HEK293 (cell line): ENCODE measurements at regions not wholly inside any gene's neighbourhood (a gene's known extent, or its start where the extent isn't known, plus 50 kb on each side); places are given as distances from the start of the nearest gene placed in this dataset.

Source experiments
- CTCF ChIA-PET: fragments of 350-600 bp; formaldehyde crosslinking; extraction: SDS; loops from one replicate; lab custom pipeline; 2021; ENCODE audit warnings: antibody characterized with exemption; lab: Yijun Ruan, JAX
- POLR2A ChIA-PET: fragments of 300-600 bp; formaldehyde crosslinking; extraction: SDS; loops from one replicate; lab custom pipeline; 2020; ENCODE audit warnings: antibody characterized with exemption, inconsistent platforms; lab: Yijun Ruan, JAX
- H3K27ac ChIP-seq: fragments of 200-500 bp; sonication (Bioruptor generic); 2 replicates; pipeline ENCODE4 v1.5.1; 2014; ENCODE audit warnings: low read depth, low read length, control low read depth, inconsistent platforms; ENCODE audit errors: extremely low read depth
- H3K36me3 ChIP-seq, 2 experiments: fragments of 200-500 bp in 1 of 2; sonication (Bioruptor generic) in 1 of 2; 1 replicate in 1 of 2; 2 replicates in 1 of 2; pipeline ENCODE4 v1.5.1; 2014 to 2017; ENCODE audit warnings: inconsistent platforms in 2 of 2, low read length in 2 of 2; ENCODE audit not compliant: control insufficient read depth in 2 of 2, insufficient read depth in 1 of 2
- H3K4me1 ChIP-seq: fragments of 200-500 bp; sonication (Bioruptor generic); 2 replicates; pipeline ENCODE4 v1.5.1; 2014; ENCODE audit warnings: mild to moderate bottlenecking, low read length, inconsistent platforms; ENCODE audit not compliant: control insufficient read depth, insufficient read depth
- H3K4me3 ChIP-seq: 2 replicates; pipeline ENCODE4 v1.5.1; 2011; ENCODE audit warnings: low read depth, mild to moderate bottlenecking, control low read depth, low read length, moderate library complexity
- H3K9me3 ChIP-seq: fragments of 200-500 bp; sonication (Bioruptor generic); 2 replicates; pipeline ENCODE4 v1.5.1; 2014; ENCODE audit warnings: low read depth, low read length, inconsistent platforms; ENCODE audit not compliant: control insufficient read depth, insufficient read depth
- GLI4 ChIP-seq: fragments of 450-650 bp; formaldehyde crosslinking; IDR thresholded peaks from 2 replicates; pipeline ENCODE4 v1.5.1; 2016; ENCODE audit warnings: missing biosample characterization, missing genetic modification characterization
- HOXC10 ChIP-seq: sonication (generic); formaldehyde crosslinking; IDR thresholded peaks from 2 replicates; pipeline ENCODE4 v1.8.1; 2023; ENCODE audit warnings: mild to moderate bottlenecking, missing genetic modification reagents
- KLF9 ChIP-seq: fragments of 450-650 bp; formaldehyde crosslinking; IDR thresholded peaks from 2 replicates; pipeline ENCODE4 v1.5.1; 2016; ENCODE audit warnings: missing biosample characterization, missing genetic modification characterization, low read depth
- MEIS1 ChIP-seq: sonication (generic); formaldehyde crosslinking; IDR thresholded peaks from 2 replicates; pipeline ENCODE4 v1.8.1; 2022; ENCODE audit warnings: missing genetic modification reagents, mild to moderate bottlenecking, borderline replicate concordance
- OSR2 ChIP-seq: fragments of 450-650 bp; formaldehyde crosslinking; IDR thresholded peaks from 2 replicates; pipeline ENCODE4 v1.5.1; 2016; ENCODE audit warnings: missing biosample characterization, missing genetic modification characterization
- SCRT2 ChIP-seq: fragments of 450-650 bp; formaldehyde crosslinking; IDR thresholded peaks from 2 replicates; pipeline ENCODE4 v1.5.1; 2016; ENCODE audit warnings: missing biosample characterization, missing genetic modification characterization
- ZBTB11 ChIP-seq: fragments of 450-650 bp; formaldehyde crosslinking; conservative IDR thresholded peaks from 2 replicates; pipeline ENCODE4 v1.5.1; 2016; ENCODE audit warnings: low read depth, missing biosample characterization, missing genetic modification characterization
- ZBTB44 ChIP-seq: fragments of 450-650 bp; IDR thresholded peaks from 2 replicates; pipeline ENCODE4 v1.5.1; 2018; ENCODE audit warnings: missing biosample characterization, mild to moderate bottlenecking, missing genetic modification characterization
- ZNF138 ChIP-seq: fragments of 450-650 bp; formaldehyde crosslinking; IDR thresholded peaks from 2 replicates; pipeline ENCODE4 v1.5.1; 2016; ENCODE audit warnings: missing biosample characterization, missing genetic modification characterization, borderline replicate concordance
- ZNF148 ChIP-seq: fragments of 450-650 bp; formaldehyde crosslinking; IDR thresholded peaks from 2 replicates; pipeline ENCODE4 v1.5.0; 2017; ENCODE audit warnings: missing biosample characterization, missing genetic modification characterization, borderline replicate concordance
- ZNF157 ChIP-seq: fragments of 450-650 bp; formaldehyde crosslinking; IDR thresholded peaks from 2 replicates; pipeline ENCODE4 v1.5.1; 2016; ENCODE audit warnings: missing biosample characterization, missing genetic modification characterization
- ZNF280D ChIP-seq: fragments of 450-650 bp; formaldehyde crosslinking; IDR thresholded peaks from 2 replicates; pipeline ENCODE4 v1.5.1; 2016; ENCODE audit warnings: missing biosample characterization, missing genetic modification characterization
- ZNF391 ChIP-seq: fragments of 450-650 bp; formaldehyde crosslinking; IDR thresholded peaks from 2 replicates; pipeline ENCODE4 v1.5.1; 2016; ENCODE audit warnings: low read depth, missing biosample characterization, missing genetic modification characterization, borderline replicate concordance
- ZNF473 ChIP-seq: fragments of 450-650 bp; formaldehyde crosslinking; IDR thresholded peaks from 2 replicates; pipeline ENCODE4 v1.5.1; 2017; ENCODE audit warnings: missing biosample characterization, missing genetic modification characterization
- ZNF510 ChIP-seq: fragments of 450-650 bp; formaldehyde crosslinking; IDR thresholded peaks from 2 replicates; pipeline ENCODE4 v1.5.1; 2018; ENCODE audit warnings: mild to moderate bottlenecking, missing genetic modification characterization, missing biosample characterization; ENCODE audit not compliant: insufficient replicate concordance
- ZNF645 ChIP-seq: fragments of 450-650 bp; formaldehyde crosslinking; IDR thresholded peaks from 2 replicates; pipeline ENCODE4; 2016; ENCODE audit warnings: missing biosample characterization, missing genetic modification characterization
- ZNF768 ChIP-seq: fragments of 450-650 bp; formaldehyde crosslinking; IDR thresholded peaks from 2 replicates; pipeline ENCODE4 v1.5.1; 2018; ENCODE audit warnings: missing biosample characterization, mild to moderate bottlenecking, missing genetic modification characterization

- H3K36me3 ChIP-seq: no peaks in the 10 kb centered on the region
- H3K9me3 ChIP-seq: no peaks in the 10 kb centered on the region
- CTCF ChIA-PET: interaction anchor here (0.6 to 1.1 kb wide), 2 partner anchors 9 to 804 kb away, joined by 3 to 4 read pairs; no protein-coding TSS in a partner anchor
- no peak for TF ChIP-seq HOXC10 (CRISPR knock-in tag)
- no peak for TF ChIP-seq MEIS1
- no peak for TF ChIP-seq ZBTB11 (tag by site-specific recombination)
- TF ChIP-seq KLF9 (tag by site-specific recombination): no peak
- TF ChIP-seq, all 188 proteins: peak for 0
- H3K4me1 ChIP-seq: no peaks in the 10 kb centered on the region
- no peak overlapping the region for H3K4me3 ChIP-seq
- H3K27ac ChIP-seq: no peak overlapping the region
- POLR2A ChIA-PET: no interaction called here
These were observed 1011.9 kb downstream of the CDH8 start for GRCh38 chr16:61024180-61024900.

GRCh38 chr16:61014869-61015268 is 1021.4 kb downstream of the CDH8 start:
- POLR2A ChIA-PET: no interaction called here
- CTCF ChIA-PET: interaction anchor here (0.6 to 0.9 kb wide), 4 partner anchors 9 to 1863 kb away, joined by 3 to 4 read pairs (median 4); no protein-coding TSS in a partner anchor
- TF ChIP-seq ZNF473 (tag by site-specific recombination): no peak
- TF ChIP-seq SCRT2: no peak

GRCh38 chr16:61007694-61008093 is 1028.5 kb downstream of the CDH8 start:
- Histone ChIP-seq H3K4me1 (no peaks in the 10 kb centered on the region), H3K9me3 (no peaks in the 10 kb centered on the region), H3K4me3 (no peak overlapping the region), H3K27ac (no peak overlapping the region), H3K36me3 (no peaks in the 10 kb centered on the region)
- CTCF ChIA-PET: no interaction called here
- POLR2A ChIA-PET: no interaction called here
- no peak for TF ChIP-seq ZNF768 (tag by site-specific recombination)
- TF ChIP-seq ZNF645 (tag by site-specific recombination): no peak
- TF ChIP-seq GLI4 (tag by site-specific recombination): no peak
- TF ChIP-seq ZNF280D (tag by site-specific recombination): no peak
- no peak for TF ChIP-seq ZNF157 (tag by site-specific recombination)
- no peak for TF ChIP-seq OSR2 (tag by site-specific recombination)
- TF ChIP-seq ZBTB44: no peak
- TF ChIP-seq ZNF391 (tag by site-specific recombination): no peak
- TF ChIP-seq ZNF148 (tag by site-specific recombination): no peak
- TF ChIP-seq ZNF138 (tag by site-specific recombination): no peak
- no peak for TF ChIP-seq ZNF510

More at GRCh38 chr16:61014869-61015268, 1021.4 kb downstream of the CDH8 start:
- no peak overlapping the region for H3K27ac ChIP-seq
- H3K36me3 ChIP-seq: no peaks in the 10 kb centered on the region
- H3K9me3 ChIP-seq: no peaks in the 10 kb centered on the region
- no peaks in the 10 kb centered on the region for H3K4me1 ChIP-seq
- H3K4me3 ChIP-seq: no peak overlapping the region
